ENCODE measurements at regions not wholly inside any gene's neighbourhood (a gene's known extent, or its start where the extent isn't known, plus 50 kb on each side); places are given as distances from the start of the nearest gene placed in this dataset.
"Not testable (repeated sequence)": the region's sequence is repeated elsewhere in the genome, so short reads cannot be mapped to it uniquely, and the experiment has no call there.

GRCh38 chr6:67475700-67476099, 1159.4 kb upstream of the ADGRB3 start:
- DNase-seq: no peak

GRCh38 chr6:67467341-67467740, 1167.7 kb upstream of the ADGRB3 start:
- no peak for DNase-seq

GRCh38 chr6:67462725-67463124, 1172.4 kb upstream of the ADGRB3 start:
- DNase-seq: not testable (repeated sequence)

- no peak for DNase-seq
Observed at GRCh38 chr6:67459556-67459955, 1175.5 kb upstream of the ADGRB3 start.

GRCh38 chr6:67458265-67458664, 1176.8 kb upstream of the ADGRB3 start:
- DNase-seq: no peak

- DNase-seq: no peak
Observed at GRCh38 chr6:67451874-67452273, 1183.2 kb upstream of the ADGRB3 start.

GRCh38 chr6:67450641-67451040, 1184.4 kb upstream of the ADGRB3 start:
- no peak for DNase-seq

GRCh38 chr6:67449602-67450001, 1185.5 kb upstream of the ADGRB3 start:
- no peak for DNase-seq

GRCh38 chr6:67433124-67433523, 1202.0 kb upstream of the ADGRB3 start:
- no peak for DNase-seq

- no peak for DNase-seq
Observed at GRCh38 chr6:67431076-67431475, 1204.0 kb upstream of the ADGRB3 start.

- DNase-seq: not testable (repeated sequence)
Observed at GRCh38 chr6:67426686-67427085, 1208.4 kb upstream of the ADGRB3 start.

GRCh38 chr6:67412035-67412434, 1223.0 kb upstream of the ADGRB3 start:
- no peak for DNase-seq

GRCh38 chr6:67411036-67411435, 1224.0 kb upstream of the ADGRB3 start:
- no peak for DNase-seq

GRCh38 chr6:67394254-67394653, 1240.8 kb upstream of the ADGRB3 start:
- no peak for DNase-seq

GRCh38 chr6:67393356-67393755, 1241.7 kb upstream of the ADGRB3 start:
- DNase-seq: no peak

GRCh38 chr6:67391955-67392354, 1243.1 kb upstream of the ADGRB3 start:
- DNase-seq: no peak

- DNase-seq: no peak
Observed at GRCh38 chr6:67369679-67370078, 1265.4 kb upstream of the ADGRB3 start.

GRCh38 chr6:67362976-67363375, 1272.1 kb upstream of the ADGRB3 start:
- no peak for DNase-seq

GRCh38 chr6:67361264-67361663, 1273.8 kb upstream of the ADGRB3 start:
- no peak for DNase-seq

- DNase-seq: no peak
Observed at GRCh38 chr6:67358241-67358640, 1276.8 kb upstream of the ADGRB3 start.

GRCh38 chr6:67353861-67354260, 1281.2 kb upstream of the ADGRB3 start:
- DNase-seq: no peak

GRCh38 chr6:67352717-67353116, 1282.4 kb upstream of the ADGRB3 start:
- DNase-seq: no peak

- DNase-seq: no peak
Observed at GRCh38 chr6:67350729-67351128, 1284.4 kb upstream of the ADGRB3 start.

GRCh38 chr6:67345946-67346345, 1289.1 kb upstream of the ADGRB3 start:
- DNase-seq: no peak

GRCh38 chr6:67336014-67336413, 1299.1 kb upstream of the ADGRB3 start:
- no peak for DNase-seq

- no peak for DNase-seq
Observed at GRCh38 chr6:67331304-67331703, 1303.8 kb upstream of the ADGRB3 start.
